HFF-Myc (cell line): ENCODE measurements at regions not wholly inside any gene's neighbourhood (a gene's known extent, or its start where the extent isn't known, plus 50 kb on each side); places are given as distances from the start of the nearest gene placed in this dataset.
A peak's percentile ranks its signal among the peaks of the same experiment; 100 is the strongest.
"Not testable (repeated sequence)": the region's sequence is repeated elsewhere in the genome, so short reads cannot be mapped to it uniquely, and the experiment has no call there.

Experiments
- DNase-seq: peaks from one replicate; pipeline ENCODE4 v3.0.0-alpha.2; 2011; ENCODE audit warnings: low read depth; ENCODE audit errors: extremely low read depth
- H3K4me3 ChIP-seq: replicated peaks from 2 replicates; pipeline ENCODE4 v1.5.1; 2011; ENCODE audit warnings: low read depth, mild to moderate bottlenecking, control low read depth, low read length
- TF ChIP-seq, protein P1 (sequence below): IDR thresholded peaks from 2 replicates; pipeline ENCODE4 v1.5.1; 2012; ENCODE audit warnings: mild to moderate bottlenecking, low read depth, low read length, control low read depth; ENCODE audit errors: missing control alignments

DNA sequence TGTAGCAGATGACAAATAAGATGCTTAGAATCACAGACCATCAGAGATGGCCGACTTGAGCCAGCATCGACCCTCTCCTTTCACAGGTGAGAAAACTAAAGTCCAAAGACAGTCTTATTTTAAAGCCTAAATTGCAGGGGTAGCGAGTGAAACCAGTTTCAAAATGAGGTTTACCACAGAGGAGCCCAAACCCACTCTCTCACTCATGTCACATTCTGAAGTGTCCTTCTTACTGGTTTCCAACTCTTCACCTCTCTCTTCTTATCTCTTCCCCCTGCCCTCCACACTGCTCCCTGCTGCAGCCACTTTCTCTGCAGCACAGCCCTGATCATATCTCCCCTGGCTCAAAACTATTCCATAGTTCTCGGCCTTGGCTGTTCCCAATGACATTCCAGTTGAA lies 57.0 kb upstream of the NID2 start:
- H3K4me3 ChIP-seq, result no peak overlapping the region
- TF ChIP-seq, protein P1, sequence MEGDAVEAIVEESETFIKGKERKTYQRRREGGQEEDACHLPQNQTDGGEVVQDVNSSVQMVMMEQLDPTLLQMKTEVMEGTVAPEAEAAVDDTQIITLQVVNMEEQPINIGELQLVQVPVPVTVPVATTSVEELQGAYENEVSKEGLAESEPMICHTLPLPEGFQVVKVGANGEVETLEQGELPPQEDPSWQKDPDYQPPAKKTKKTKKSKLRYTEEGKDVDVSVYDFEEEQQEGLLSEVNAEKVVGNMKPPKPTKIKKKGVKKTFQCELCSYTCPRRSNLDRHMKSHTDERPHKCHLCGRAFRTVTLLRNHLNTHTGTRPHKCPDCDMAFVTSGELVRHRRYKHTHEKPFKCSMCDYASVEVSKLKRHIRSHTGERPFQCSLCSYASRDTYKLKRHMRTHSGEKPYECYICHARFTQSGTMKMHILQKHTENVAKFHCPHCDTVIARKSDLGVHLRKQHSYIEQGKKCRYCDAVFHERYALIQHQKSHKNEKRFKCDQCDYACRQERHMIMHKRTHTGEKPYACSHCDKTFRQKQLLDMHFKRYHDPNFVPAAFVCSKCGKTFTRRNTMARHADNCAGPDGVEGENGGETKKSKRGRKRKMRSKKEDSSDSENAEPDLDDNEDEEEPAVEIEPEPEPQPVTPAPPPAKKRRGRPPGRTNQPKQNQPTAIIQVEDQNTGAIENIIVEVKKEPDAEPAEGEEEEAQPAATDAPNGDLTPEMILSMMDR, result no peak
- DNase-seq, result no peak

DNA sequence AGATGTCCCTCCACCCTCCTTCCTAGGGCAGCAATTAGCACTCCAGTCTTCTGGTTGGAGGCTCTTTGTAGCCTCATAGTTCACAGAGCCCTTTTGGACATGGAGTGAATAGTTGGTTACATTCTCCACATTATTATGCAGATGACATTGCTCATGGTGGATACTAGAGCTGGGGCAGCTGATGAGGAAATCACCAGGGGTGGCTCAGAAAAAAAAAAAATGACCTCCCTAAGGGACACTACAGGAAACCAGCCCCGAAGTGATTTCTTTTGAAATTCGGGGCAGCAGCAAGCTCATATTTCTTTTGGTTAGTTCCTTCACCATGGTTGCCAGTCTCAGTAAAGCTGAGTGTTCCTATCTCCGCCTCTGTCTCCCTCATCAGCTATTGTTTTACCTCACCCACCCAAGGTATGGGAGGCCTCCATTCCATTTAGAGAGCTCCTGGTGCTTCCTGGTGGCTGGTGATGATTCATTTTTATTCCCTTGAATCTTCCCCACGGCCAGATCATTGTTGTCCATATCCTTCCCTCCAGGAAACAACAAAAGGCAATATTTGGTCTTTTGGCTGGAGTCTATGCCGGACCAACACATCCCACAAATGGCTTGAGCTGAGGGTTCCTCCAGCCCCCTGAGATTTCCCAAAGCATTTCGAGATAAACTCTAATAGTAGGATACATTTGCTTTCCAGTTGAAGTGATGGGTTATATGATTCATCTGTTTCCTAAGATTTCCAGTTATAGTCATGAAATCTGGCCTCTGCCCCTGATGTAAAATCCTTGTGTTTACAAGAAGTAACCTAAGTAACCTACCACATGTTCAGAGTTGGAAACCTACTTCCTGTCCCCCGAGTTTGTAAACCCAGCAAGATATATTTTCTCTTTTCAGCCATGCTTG lies 56.2 kb upstream of the NID2 start:
- no peak overlapping the region for H3K4me3 ChIP-seq
- TF ChIP-seq, protein P1, result no peak
- DNase-seq, result peak; percentile 70

DNA sequence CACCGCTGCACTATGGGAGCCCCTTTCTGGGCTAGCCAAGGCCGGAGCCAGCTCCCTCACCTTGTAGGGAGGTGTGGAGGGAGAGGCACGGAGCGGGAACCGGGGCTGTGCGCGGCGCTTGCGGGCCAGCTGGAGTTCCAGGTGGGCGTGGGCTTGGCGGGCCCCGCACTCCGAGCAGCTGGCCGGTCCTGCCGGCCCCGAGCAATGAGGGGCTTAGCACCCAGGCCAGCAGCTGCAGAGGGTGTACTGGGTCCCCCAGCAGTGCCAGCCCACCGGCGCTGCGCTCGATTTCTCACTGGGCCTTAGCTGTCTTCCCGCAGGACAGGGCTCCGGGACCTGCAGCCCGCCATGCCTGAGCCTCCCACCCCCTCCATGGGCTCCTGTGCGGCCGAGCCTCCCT lies 53.3 kb upstream of the NID2 start:
- H3K4me3 ChIP-seq, DNase-seq: not testable (repeated sequence)

DNA sequence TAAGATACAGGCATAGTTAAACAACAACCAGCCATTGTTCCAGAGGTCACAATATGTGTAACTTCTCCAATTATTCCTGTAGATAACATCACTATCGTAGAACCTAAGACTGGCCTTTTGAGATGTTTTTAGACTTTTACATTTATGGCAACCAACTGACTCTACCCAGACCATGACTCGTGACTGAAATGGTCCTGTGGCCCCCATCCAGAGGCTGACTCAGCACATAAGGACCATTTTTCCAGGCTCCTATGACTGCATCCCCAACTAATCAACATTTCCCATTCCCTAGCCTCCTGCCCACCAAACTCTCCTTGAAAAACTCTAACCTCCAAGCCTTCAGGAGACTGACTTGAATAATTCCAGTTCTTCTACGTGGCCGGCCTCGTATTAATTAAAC lies 52.6 kb upstream of the NID2 start:
- no peak for DNase-seq
- no peak overlapping the region for H3K4me3 ChIP-seq
- TF ChIP-seq, protein P1, result no peak

DNA sequence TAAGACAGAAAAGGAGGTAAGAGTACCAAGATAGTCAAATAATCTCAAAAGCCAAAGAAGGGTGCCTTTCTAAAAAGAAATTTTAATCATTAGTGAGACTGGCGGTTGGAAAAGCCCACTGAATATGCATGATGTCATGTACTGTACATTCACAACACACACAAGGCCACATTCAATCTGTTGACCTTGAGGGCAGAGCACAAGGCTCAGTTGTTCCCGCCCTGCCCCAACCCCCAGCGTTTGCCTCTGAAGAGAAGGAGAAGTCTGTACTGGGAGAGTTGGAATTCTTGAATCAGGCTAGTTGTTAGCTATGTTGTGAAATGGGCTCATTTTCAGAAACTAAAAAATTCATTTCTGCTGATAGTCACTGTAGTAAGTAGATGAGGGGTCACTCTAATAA lies 50.2 kb upstream of the NID2 start:
- TF ChIP-seq, protein P1, result no peak
- H3K4me3 ChIP-seq, result no peak overlapping the region
- no peak for DNase-seq
